Neural cell (in vitro differentiated cells): ENCODE measurements at regions not wholly inside any gene's neighbourhood (a gene's known extent, or its start where the extent isn't known, plus 50 kb on each side); places are given as distances from the start of the nearest gene placed in this dataset.

Experiments used
- H2AFZ ChIP-seq: fragments of 200-600, 300-800 bp; sonication (generic), shearing (Covaris generic); 2 replicates; pipeline ENCODE4 v1.6.0; 2014; ENCODE audit warnings: low read depth, mild to moderate bottlenecking, antibody characterized with exemption, low read length, moderate library complexity
- H3F3A ChIP-seq: fragments of 200-600 bp; shearing (Covaris generic); 2 replicates; pipeline ENCODE4 v1.6.1; 2016; ENCODE audit warnings: mild to moderate bottlenecking, moderate library complexity, mixed read lengths, antibody characterized with exemption, low read length; ENCODE audit not compliant: insufficient read depth, poor library complexity, severe bottlenecking
- H3K27ac ChIP-seq: fragments of 200-600, 300-800 bp; sonication (generic), shearing (Covaris generic); 2 replicates; pipeline ENCODE4 v1.5.1; 2014; ENCODE audit warnings: mild to moderate bottlenecking, low read length, moderate library complexity
- H3K27me3 ChIP-seq: fragments of 300-800, 200-600 bp; sonication (generic), shearing (Covaris generic); 2 replicates; pipeline ENCODE4 v1.6.0; 2014; ENCODE audit warnings: mild to moderate bottlenecking, low read depth, low read length, moderate library complexity; ENCODE audit not compliant: insufficient read depth
- H3K36me3 ChIP-seq: fragments of 300-800, 200-600 bp; sonication (generic), shearing (Covaris generic); 2 replicates; pipeline ENCODE4 v1.5.1; 2014; ENCODE audit warnings: mild to moderate bottlenecking, antibody characterized with exemption, low read length, moderate library complexity; ENCODE audit not compliant: insufficient read depth
- H3K4me2 ChIP-seq: fragments of 300-800, 200-600 bp; sonication (generic), shearing (Covaris generic); 2 replicates; pipeline ENCODE4 v1.6.0; 2014; ENCODE audit warnings: mild to moderate bottlenecking, low read length
- H3K4me3 ChIP-seq: fragments of 300-800, 200-600 bp; sonication (generic), shearing (Covaris generic); 2 replicates; pipeline ENCODE4 v1.5.1; 2014; ENCODE audit warnings: mild to moderate bottlenecking, low read length, moderate library complexity
- H3K79me2 ChIP-seq: fragments of 200-600 bp; shearing (Covaris generic); replicated peaks from 2 replicates; pipeline ENCODE4 v1.6.0; 2014; ENCODE audit warnings: mild to moderate bottlenecking, low read length, moderate library complexity; ENCODE audit not compliant: insufficient read depth
- H3K9ac ChIP-seq: fragments of 300-800, 200-600 bp; sonication (generic), shearing (Covaris generic); 2 replicates; pipeline ENCODE4 v1.6.1; 2016; ENCODE audit warnings: mild to moderate bottlenecking, low read length, mixed read lengths
- H3K9me2 ChIP-seq: fragments of 200-600 bp; shearing (Covaris generic); 2 replicates; pipeline ENCODE4 v1.6.1; 2016; ENCODE audit warnings: mild to moderate bottlenecking, low read length, mixed read lengths; ENCODE audit not compliant: insufficient read depth
- H3K9me3 ChIP-seq: fragments of 200-600, 300-800 bp; sonication (generic), shearing (Covaris generic); 2 replicates; pipeline ENCODE4 v1.6.1; 2016; ENCODE audit warnings: mild to moderate bottlenecking, mixed run types, low read length, moderate library complexity, mixed read lengths
- H4K20me1 ChIP-seq: fragments of 200-600 bp; shearing (Covaris generic); 2 replicates; pipeline ENCODE4 v1.6.1; 2016; ENCODE audit warnings: mild to moderate bottlenecking, mixed run types; ENCODE audit not compliant: insufficient read depth
- EP300 ChIP-seq: fragments of 450-650 bp; conservative IDR thresholded peaks from 2 replicates; pipeline ENCODE4 v1.6.1; 2014; ENCODE audit warnings: antibody characterized with exemption, mild to moderate bottlenecking, moderate library complexity; ENCODE audit not compliant: poor library complexity, severe bottlenecking
- EZH2 ChIP-seq: fragments of 200-600, 300-800 bp; shearing (Covaris generic), sonication (generic); IDR thresholded peaks from 2 replicates; pipeline ENCODE4 v1.6.1; 2014; ENCODE audit warnings: antibody characterized with exemption, low read length, borderline replicate concordance, mild to moderate bottlenecking; ENCODE audit not compliant: insufficient read depth, poor library complexity, severe bottlenecking
- MXI1 ChIP-seq: fragments of 450-650 bp; conservative IDR thresholded peaks from 2 replicates; pipeline ENCODE4 v1.6.1; 2014; ENCODE audit warnings: antibody characterized with exemption, mild to moderate bottlenecking; ENCODE audit not compliant: poor library complexity, severe bottlenecking
- POLR2AphosphoS5 ChIP-seq: IDR thresholded peaks from 2 replicates; pipeline ENCODE4 v1.6.1; 2012
- RAD21 ChIP-seq: fragments of 450-650 bp; conservative IDR thresholded peaks from 2 replicates; pipeline ENCODE4 v1.6.1; 2014; ENCODE audit warnings: antibody characterized with exemption, mild to moderate bottlenecking, moderate library complexity
- SMC3 ChIP-seq: fragments of 450-650 bp; conservative IDR thresholded peaks from 2 replicates; pipeline ENCODE4 v1.6.1; 2014; ENCODE audit warnings: antibody characterized with exemption, mild to moderate bottlenecking, moderate library complexity; ENCODE audit not compliant: poor library complexity
- TAF1 ChIP-seq: IDR thresholded peaks from 2 replicates; pipeline ENCODE4 v1.6.1; 2012; ENCODE audit warnings: low read depth
- TF ChIP-seq, protein P1 (sequence below): IDR thresholded peaks from 2 replicates; pipeline ENCODE4 v1.6.1; 2012; ENCODE audit warnings: borderline replicate concordance
- TF ChIP-seq, protein P2 (sequence below): fragments of 450-650 bp; IDR thresholded peaks from 2 replicates; pipeline ENCODE4 v1.5.1; 2014; ENCODE audit warnings: antibody characterized with exemption, mild to moderate bottlenecking, moderate library complexity; ENCODE audit not compliant: poor library complexity, severe bottlenecking

DNA sequence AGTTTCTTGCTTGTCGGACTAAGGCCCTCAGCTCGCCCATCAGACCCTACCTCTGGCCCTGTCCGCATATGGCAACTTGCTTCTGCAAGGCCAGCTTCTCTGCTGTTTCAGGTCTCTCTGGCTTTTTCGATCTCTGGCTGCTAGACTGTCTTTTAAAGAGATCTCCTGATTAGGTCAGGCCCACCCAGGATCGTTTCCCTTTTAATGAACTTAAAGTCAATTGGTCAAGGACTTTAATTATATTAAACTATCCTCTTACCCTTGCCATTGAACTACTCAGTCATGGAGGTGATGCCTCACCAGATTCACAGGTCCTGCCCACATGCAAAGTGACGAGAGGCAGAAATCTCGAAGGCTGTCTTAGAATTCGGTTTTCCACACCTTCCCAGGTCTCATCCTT, 670.9 kb downstream of the GATA3 start:
- Histone ChIP-seq H3K79me2 (no peaks in the 10 kb centered on the region), H3K4me3 (no peak overlapping the region), H4K20me1 (no peaks in the 10 kb centered on the region), H3K36me3 (no peaks in the 10 kb centered on the region), H3K9me2 (no peaks in the 10 kb centered on the region), H3K4me2 (no peak overlapping the region), H3K9ac (no peak overlapping the region), H3F3A (no peaks in the 10 kb centered on the region), H2AFZ (no peak overlapping the region), H3K27me3 (no peaks in the 10 kb centered on the region), H3K27ac (no peak overlapping the region), H3K9me3 (no peaks in the 10 kb centered on the region)
- TF ChIP-seq RAD21: no peak
- TF ChIP-seq SMC3: no peak
- TF ChIP-seq TAF1: no peak
- TF ChIP-seq, protein P1, sequence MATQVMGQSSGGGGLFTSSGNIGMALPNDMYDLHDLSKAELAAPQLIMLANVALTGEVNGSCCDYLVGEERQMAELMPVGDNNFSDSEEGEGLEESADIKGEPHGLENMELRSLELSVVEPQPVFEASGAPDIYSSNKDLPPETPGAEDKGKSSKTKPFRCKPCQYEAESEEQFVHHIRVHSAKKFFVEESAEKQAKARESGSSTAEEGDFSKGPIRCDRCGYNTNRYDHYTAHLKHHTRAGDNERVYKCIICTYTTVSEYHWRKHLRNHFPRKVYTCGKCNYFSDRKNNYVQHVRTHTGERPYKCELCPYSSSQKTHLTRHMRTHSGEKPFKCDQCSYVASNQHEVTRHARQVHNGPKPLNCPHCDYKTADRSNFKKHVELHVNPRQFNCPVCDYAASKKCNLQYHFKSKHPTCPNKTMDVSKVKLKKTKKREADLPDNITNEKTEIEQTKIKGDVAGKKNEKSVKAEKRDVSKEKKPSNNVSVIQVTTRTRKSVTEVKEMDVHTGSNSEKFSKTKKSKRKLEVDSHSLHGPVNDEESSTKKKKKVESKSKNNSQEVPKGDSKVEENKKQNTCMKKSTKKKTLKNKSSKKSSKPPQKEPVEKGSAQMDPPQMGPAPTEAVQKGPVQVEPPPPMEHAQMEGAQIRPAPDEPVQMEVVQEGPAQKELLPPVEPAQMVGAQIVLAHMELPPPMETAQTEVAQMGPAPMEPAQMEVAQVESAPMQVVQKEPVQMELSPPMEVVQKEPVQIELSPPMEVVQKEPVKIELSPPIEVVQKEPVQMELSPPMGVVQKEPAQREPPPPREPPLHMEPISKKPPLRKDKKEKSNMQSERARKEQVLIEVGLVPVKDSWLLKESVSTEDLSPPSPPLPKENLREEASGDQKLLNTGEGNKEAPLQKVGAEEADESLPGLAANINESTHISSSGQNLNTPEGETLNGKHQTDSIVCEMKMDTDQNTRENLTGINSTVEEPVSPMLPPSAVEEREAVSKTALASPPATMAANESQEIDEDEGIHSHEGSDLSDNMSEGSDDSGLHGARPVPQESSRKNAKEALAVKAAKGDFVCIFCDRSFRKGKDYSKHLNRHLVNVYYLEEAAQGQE: no peak
- TF ChIP-seq, protein P2, sequence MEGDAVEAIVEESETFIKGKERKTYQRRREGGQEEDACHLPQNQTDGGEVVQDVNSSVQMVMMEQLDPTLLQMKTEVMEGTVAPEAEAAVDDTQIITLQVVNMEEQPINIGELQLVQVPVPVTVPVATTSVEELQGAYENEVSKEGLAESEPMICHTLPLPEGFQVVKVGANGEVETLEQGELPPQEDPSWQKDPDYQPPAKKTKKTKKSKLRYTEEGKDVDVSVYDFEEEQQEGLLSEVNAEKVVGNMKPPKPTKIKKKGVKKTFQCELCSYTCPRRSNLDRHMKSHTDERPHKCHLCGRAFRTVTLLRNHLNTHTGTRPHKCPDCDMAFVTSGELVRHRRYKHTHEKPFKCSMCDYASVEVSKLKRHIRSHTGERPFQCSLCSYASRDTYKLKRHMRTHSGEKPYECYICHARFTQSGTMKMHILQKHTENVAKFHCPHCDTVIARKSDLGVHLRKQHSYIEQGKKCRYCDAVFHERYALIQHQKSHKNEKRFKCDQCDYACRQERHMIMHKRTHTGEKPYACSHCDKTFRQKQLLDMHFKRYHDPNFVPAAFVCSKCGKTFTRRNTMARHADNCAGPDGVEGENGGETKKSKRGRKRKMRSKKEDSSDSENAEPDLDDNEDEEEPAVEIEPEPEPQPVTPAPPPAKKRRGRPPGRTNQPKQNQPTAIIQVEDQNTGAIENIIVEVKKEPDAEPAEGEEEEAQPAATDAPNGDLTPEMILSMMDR: no peak
- TF ChIP-seq EP300: no peak
- TF ChIP-seq MXI1: no peak
- TF ChIP-seq POLR2AphosphoS5: no peak

DNA sequence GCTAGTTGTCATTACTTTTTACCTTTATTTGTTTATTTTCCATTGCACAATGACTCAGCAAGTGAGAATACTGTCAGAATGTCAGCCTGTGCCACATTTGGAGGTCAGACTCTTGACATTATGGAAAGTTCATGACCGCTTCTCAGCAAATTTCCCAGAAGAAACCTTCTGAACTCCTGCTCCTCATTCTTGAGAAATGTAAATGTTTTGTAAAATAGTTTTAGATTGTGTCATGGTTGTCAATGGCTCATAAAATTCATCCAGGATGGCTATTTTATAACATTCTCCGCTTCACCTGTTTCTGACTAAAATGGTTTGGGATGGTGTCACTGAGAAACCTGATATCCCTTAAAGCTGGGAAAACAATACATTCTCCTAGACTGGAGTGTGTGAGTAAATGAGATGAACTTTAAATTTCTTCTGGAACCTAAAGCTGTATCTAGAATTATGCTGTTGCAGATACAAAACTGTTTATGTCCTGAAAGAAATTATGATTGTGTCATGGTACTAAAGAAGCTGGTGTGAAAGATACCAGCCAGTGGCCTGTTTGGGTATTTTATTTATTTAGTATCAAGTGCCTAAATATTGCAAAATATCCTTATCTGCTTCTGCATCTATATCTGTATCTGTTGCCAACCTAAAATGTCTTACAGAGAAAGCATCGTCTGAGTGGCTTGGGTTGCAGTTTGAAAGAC, 671.7 kb downstream of the GATA3 start:
- Histone ChIP-seq H3K4me2 (no peak overlapping the region), H2AFZ (no peak overlapping the region), H3F3A (no peaks in the 10 kb centered on the region), H3K9ac (no peak overlapping the region), H3K9me2 (no peaks in the 10 kb centered on the region), H3K36me3 (no peaks in the 10 kb centered on the region), H3K27me3 (no peaks in the 10 kb centered on the region), H3K4me3 (no peak overlapping the region), H3K27ac (no peak overlapping the region), H3K9me3 (no peaks in the 10 kb centered on the region), H4K20me1 (no peaks in the 10 kb centered on the region), H3K79me2 (no peaks in the 10 kb centered on the region)
- TF ChIP-seq EZH2 (no peak), RAD21 (no peak), POLR2AphosphoS5 (no peak), MXI1 (no peak), EP300 (no peak), SMC3 (no peak), TAF1 (no peak)
- TF ChIP-seq, protein P1: no peak
- TF ChIP-seq, protein P2: no peak
